ENCODE measurements at regions not wholly inside any gene's neighbourhood (a gene's known extent, or its start where the extent isn't known, plus 50 kb on each side); places are given as distances from the start of the nearest gene placed in this dataset.

DNA sequence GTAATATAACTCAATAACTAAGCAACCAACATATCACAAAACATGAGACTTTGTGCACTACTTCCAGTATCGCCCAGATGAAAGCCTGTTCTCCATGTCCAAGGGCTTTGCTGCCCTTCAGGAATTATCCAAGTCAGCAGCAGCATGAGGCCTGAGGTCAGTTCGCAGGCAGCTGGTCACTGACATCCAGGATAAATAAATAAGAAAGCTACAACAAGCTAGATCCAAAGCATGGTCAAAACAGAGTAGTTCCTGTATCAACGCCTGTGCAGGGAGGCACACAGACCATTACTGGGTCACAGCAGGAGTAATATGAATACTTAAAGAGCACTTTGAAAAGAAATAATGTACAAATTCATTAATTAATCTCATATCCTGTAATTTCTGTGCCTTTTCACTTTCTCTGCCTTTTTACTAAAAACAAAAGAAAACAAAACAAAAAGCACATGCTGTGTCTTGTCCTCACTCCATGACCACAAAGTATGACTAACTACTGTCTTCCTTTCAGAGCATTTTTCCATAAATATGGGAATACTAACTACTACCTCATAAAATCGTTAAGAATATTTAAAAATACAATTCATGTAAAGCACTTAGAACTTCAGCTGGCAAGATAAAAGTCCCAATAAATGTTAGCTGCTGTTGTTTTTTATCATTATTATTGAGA is 374.9 kb upstream of the IRAK1BP1 start (continued):
- TF ChIP-seq, protein P1, sequence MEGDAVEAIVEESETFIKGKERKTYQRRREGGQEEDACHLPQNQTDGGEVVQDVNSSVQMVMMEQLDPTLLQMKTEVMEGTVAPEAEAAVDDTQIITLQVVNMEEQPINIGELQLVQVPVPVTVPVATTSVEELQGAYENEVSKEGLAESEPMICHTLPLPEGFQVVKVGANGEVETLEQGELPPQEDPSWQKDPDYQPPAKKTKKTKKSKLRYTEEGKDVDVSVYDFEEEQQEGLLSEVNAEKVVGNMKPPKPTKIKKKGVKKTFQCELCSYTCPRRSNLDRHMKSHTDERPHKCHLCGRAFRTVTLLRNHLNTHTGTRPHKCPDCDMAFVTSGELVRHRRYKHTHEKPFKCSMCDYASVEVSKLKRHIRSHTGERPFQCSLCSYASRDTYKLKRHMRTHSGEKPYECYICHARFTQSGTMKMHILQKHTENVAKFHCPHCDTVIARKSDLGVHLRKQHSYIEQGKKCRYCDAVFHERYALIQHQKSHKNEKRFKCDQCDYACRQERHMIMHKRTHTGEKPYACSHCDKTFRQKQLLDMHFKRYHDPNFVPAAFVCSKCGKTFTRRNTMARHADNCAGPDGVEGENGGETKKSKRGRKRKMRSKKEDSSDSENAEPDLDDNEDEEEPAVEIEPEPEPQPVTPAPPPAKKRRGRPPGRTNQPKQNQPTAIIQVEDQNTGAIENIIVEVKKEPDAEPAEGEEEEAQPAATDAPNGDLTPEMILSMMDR (conservative IDR thresholded peaks at IDR 0.05; ENCODE audit: low read depth in 2 of 2), result no peak
- TF ChIP-seq, protein P2, sequence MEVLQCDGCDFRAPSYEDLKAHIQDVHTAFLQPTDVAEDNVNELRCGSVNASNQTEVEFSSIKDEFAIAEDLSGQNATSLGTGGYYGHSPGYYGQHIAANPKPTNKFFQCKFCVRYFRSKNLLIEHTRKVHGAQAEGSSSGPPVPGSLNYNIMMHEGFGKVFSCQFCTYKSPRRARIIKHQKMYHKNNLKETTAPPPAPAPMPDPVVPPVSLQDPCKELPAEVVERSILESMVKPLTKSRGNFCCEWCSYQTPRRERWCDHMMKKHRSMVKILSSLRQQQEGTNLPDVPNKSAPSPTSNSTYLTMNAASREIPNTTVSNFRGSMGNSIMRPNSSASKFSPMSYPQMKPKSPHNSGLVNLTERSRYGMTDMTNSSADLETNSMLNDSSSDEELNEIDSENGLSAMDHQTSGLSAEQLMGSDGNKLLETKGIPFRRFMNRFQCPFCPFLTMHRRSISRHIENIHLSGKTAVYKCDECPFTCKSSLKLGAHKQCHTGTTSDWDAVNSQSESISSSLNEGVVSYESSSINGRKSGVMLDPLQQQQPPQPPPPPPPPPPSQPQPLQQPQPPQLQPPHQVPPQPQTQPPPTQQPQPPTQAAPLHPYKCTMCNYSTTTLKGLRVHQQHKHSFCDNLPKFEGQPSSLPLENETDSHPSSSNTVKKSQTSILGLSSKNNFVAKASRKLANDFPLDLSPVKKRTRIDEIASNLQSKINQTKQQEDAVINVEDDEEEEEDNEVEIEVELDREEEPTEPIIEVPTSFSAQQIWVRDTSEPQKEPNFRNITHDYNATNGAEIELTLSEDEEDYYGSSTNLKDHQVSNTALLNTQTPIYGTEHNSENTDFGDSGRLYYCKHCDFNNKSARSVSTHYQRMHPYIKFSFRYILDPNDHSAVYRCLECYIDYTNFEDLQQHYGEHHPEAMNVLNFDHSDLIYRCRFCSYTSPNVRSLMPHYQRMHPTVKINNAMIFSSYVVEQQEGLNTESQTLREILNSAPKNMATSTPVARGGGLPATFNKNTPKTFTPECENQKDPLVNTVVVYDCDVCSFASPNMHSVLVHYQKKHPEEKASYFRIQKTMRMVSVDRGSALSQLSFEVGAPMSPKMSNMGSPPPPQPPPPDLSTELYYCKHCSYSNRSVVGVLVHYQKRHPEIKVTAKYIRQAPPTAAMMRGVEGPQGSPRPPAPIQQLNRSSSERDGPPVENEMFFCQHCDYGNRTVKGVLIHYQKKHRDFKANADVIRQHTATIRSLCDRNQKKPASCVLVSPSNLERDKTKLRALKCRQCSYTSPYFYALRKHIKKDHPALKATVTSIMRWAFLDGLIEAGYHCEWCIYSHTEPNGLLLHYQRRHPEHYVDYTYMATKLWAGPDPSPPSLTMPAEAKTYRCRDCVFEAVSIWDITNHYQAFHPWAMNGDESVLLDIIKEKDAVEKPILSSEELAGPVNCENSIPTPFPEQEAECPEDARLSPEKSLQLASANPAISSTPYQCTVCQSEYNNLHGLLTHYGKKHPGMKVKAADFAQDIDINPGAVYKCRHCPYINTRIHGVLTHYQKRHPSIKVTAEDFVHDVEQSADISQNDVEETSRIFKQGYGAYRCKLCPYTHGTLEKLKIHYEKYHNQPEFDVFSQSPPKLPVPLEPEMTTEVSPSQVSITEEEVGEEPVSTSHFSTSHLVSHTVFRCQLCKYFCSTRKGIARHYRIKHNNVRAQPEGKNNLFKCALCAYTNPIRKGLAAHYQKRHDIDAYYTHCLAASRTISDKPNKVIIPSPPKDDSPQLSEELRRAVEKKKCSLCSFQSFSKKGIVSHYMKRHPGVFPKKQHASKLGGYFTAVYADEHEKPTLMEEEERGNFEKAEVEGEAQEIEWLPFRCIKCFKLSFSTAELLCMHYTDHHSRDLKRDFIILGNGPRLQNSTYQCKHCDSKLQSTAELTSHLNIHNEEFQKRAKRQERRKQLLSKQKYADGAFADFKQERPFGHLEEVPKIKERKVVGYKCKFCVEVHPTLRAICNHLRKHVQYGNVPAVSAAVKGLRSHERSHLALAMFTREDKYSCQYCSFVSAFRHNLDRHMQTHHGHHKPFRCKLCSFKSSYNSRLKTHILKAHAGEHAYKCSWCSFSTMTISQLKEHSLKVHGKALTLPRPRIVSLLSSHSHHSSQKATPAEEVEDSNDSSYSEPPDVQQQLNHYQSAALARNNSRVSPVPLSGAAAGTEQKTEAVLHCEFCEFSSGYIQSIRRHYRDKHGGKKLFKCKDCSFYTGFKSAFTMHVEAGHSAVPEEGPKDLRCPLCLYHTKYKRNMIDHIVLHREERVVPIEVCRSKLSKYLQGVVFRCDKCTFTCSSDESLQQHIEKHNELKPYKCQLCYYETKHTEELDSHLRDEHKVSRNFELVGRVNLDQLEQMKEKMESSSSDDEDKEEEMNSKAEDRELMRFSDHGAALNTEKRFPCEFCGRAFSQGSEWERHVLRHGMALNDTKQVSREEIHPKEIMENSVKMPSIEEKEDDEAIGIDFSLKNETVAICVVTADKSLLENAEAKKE (CRISPR knock-in tag; IDR thresholded peaks at IDR 0.05), result no peak
- TF ChIP-seq STAT1 (IDR thresholded peaks at IDR 0.05; ENCODE audit: unreplicated experiment) (no peak), ZNF114 (CRISPR knock-in tag; IDR thresholded peaks at IDR 0.05) (no peak)

DNA sequence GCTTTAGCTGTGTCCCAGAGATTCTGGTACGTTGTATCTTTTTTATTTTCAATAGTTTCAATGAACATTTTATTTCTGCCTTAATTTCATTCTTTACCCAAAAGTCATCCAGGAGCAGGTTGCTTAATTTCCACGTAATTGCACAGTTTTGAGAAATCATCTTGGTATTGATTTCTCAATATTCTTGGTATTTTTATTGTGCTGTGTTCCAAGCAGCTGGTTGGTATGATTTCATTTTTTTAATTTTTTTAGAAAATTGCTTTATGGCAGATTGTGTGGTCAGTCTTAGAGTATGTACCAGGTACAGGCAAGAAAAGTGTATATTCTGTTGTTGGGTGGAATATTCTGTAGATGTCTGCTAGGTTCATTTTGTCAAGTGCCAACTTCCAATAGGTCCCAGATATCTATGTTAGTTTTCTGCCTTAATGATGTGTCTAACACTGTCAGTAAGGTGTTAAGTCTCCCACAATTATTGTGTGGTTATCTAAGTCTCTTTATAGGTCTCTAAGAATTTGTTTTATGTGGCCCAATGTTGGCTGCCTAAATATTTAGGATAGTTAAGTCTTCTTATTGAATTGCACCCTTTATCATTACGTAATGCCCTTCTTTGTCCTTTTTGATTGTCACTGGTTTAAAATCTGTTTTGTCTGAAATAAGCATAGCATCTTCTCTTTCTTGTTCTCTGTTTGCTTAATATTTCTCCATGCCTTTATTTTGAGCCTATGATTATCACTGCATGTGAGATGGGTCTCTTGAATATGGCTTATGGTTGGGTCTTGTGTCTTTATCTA is 366.9 kb upstream of the IRAK1BP1 start:
- Histone ChIP-seq H3K9me2 (ENCODE audit: insufficient read depth) (peaks cover 12% of the 10 kb centered on the region; the same call in 1 of the 2 replicates), H3K27me3 (ENCODE audit: insufficient read depth) (no peaks in the 10 kb centered on the region), H3F3A (replicated peaks; ENCODE audit: low read depth) (no peaks in the 10 kb centered on the region), H3K4me3 (no peak overlapping the region), H3K79me2 (replicated peaks; ENCODE audit: insufficient read depth) (no peaks in the 10 kb centered on the region), H4K20me1 (replicated peaks; ENCODE audit: insufficient read depth) (no peaks in the 10 kb centered on the region), H3K4me2 (no peak overlapping the region), H3K4me1 (ENCODE audit: insufficient read depth) (no peaks in the 10 kb centered on the region), H3K27ac (ENCODE audit: low read depth) (no peak overlapping the region), H3K36me3 (ENCODE audit: insufficient read depth) (no peaks in the 10 kb centered on the region), H2AFZ (no peak overlapping the region)
- ATAC-seq, result no peak
- H3K4me3 Mint-ChIP-seq, result no peak overlapping the region
- H3K4me1 Mint-ChIP-seq, result no peaks in the 10 kb centered on the region
- H3K27me3 Mint-ChIP-seq (ENCODE audit: insufficient read depth, low read depth, poor library complexity), result no peaks in the 10 kb centered on the region
- H3K9me3 Mint-ChIP-seq, result no peaks in the 10 kb centered on the region
- DNase-seq (ENCODE audit: low spot score), result no peak
- no peaks in the 10 kb centered on the region for H3K36me3 Mint-ChIP-seq (ENCODE audit: low read depth)
- H3K27ac Mint-ChIP-seq, result no peak overlapping the region
- TF ChIP-seq ZNF114 (CRISPR knock-in tag; IDR thresholded peaks at IDR 0.05), result no peak
- TF ChIP-seq EZH2phosphoT487 (IDR thresholded peaks at IDR 0.05; ENCODE audit: unreplicated experiment), result no peak
- TF ChIP-seq, protein P1 (conservative IDR thresholded peaks at IDR 0.05; ENCODE audit: low read depth in 2 of 2), result no peak
- no peak for TF ChIP-seq CREB1 (CRISPR knock-in tag; IDR thresholded peaks at IDR 0.05; ENCODE audit: low read depth)
- TF ChIP-seq POLR2AphosphoS5 (IDR thresholded peaks at IDR 0.05; ENCODE audit: low read depth), result no peak

All from GM23338 (cell line).